Keratinocyte (primary cell): ENCODE measurements at regions not wholly inside any gene's neighbourhood (a gene's known extent, or its start where the extent isn't known, plus 50 kb on each side); places are given as distances from the start of the nearest gene placed in this dataset.

Experiments
- CTCF ChIP-seq, 3 experiments: IDR thresholded peaks in 1 of 3; conservative IDR thresholded peaks in 1 of 3; optimal IDR thresholded peaks in 1 of 3; 2 replicates in 2 of 3; 3 replicates in 1 of 3; pipeline versions ENCODE3 to v1.5.1; 2011; ENCODE audit warnings: low read length in 3 of 3, mild to moderate bottlenecking in 3 of 3, moderate library complexity in 2 of 3, control low read depth in 1 of 3, inconsistent platforms in 1 of 3; ENCODE audit not compliant: insufficient read depth in 2 of 3; ENCODE audit errors: extremely low read depth in 1 of 3
- EZH2 ChIP-seq: IDR thresholded peaks from one replicate; pipeline ENCODE4 v1.6.1; 2012; ENCODE audit warnings: inconsistent platforms, mild to moderate bottlenecking, low read length, moderate library complexity

DNA sequence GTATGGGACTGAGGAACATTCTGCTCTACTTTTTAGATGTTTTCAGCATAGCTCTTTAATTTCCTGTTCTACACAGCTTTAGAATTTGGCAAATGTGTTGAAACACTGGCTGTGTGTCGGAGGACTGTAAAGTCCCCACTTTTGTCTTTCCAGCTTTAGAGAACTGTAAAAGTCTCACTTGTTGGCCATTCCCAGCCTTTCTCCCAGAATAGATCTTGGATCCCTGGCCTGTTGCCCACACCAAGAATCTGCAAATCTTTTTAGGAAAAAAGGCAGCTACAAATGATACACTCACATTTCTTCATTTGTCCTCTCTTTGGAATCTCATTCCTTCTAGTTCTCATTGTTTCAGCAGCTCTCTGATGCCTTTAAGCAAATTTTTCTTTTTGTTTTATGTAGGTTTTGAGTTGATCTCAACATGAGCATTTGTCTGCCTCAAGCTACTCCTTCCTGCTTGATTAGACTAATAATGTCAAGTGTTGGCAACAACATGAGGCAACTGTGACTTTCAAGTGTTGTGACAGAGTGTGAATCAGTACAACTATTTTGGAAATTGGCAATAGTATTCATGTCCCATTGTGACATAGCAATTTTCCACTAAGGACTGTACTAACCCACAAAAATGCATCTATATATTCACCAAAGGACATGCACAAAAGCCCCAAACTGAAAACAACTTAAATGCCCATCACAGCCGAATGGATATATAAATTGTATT lies 610.8 kb downstream of the EPHA4 start:
- no peak for TF ChIP-seq CTCF (optimal IDR thresholded peaks at IDR 0.05 in 1 of 3, IDR thresholded peaks at IDR 0.05 in 1 of 3, conservative IDR thresholded peaks at IDR 0.05 in 1 of 3; ENCODE audit: extremely low read depth in 1 of 3, insufficient read depth in 2 of 3, low read length in 3 of 3)
- TF ChIP-seq EZH2 = no peak
